T-helper 1 cell (primary cell): ENCODE measurements at regions not wholly inside any gene's neighbourhood (a gene's known extent, or its start where the extent isn't known, plus 50 kb on each side); places are given as distances from the start of the nearest gene placed in this dataset.

Source experiments
- DNase-seq, 5 donors: peaks; one replicate each; pipeline ENCODE4 v3.0.0-alpha.2; 2012 to 2020

- DNase-seq, result no peak
Observed at GRCh38 chr10:84801156-84801555, 472.8 kb downstream of the CCSER2 start.

DNA sequence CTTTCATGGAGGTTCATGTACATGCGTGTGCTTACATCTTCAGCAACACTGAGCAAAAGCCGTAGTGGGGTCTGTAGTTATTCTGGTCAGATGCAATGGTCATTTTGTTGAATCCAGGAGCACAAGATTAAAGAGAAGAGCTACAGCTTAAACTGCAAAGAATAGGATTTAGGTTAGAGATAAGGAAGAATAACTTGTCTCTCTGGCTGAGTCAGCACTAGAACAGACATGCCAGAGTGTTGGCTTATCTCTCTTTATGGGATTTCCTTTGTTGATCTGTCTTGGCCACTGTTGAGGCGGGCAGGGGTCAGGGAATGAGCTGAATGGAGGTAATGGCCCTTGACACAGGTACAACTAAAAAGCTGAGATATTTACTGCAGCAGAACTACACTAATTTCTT, 473.5 kb downstream of the CCSER2 start:
- no peak for DNase-seq

DNA sequence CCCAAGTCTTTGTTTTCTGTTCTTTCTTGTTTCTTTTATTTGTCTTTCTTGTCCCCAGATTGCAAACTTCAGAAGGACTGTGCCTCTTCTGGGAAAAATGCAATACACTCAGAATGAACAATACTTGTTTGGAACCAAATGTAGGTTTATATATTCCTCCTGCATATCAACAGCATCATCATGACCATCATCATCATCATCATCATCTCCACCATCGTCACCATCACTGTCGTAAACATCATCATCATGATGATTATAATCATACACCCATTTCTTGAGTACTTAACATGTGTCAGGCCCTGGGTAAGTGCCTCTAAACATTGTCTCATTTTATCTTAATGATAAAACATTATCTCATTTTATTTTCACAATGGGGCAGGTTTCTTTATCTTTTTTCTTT, 476.8 kb downstream of the CCSER2 start:
- DNase-seq, result no peak

DNA sequence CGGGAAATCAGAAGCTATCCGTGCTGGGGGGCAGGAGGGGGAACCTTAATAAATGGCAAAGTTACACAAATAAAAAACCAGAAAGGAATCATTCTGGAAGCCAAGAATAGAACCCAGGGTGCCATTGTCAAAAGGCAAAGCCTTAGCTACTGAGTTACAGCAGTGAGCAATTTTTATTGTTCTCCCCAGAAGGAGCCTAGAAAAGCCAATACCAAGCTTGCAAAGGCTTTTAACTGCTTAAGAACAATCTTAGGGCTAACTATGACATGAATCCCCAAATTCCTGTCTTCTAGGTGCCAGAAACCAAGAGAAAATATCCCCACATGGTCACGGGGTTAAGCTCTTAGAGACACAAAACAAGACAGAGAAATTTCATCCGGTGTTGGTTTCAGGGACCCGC, 482.7 kb downstream of the CCSER2 start:
- DNase-seq, result no peak

- no peak for DNase-seq
Observed at GRCh38 chr10:84818961-84819360, 490.6 kb downstream of the CCSER2 start.

DNA sequence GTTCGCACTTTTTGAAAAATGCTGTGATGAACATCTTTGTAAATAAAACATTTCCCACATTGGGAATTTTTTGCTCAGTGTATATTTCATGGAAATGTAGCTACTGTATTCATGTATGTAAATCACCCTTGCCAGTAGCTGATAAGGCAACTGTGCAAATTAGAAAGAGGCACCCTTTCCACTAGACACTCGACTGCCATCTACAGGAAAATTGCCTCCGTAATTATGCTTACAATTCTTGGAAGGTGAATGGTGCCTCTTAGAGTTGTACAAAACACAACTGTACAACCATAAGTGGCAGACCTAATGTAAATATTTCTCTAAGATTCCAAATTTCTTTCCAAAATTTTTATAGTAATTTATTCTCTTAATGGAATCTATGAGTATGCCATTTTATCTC, 491.7 kb downstream of the CCSER2 start:
- DNase-seq, result no peak

DNA sequence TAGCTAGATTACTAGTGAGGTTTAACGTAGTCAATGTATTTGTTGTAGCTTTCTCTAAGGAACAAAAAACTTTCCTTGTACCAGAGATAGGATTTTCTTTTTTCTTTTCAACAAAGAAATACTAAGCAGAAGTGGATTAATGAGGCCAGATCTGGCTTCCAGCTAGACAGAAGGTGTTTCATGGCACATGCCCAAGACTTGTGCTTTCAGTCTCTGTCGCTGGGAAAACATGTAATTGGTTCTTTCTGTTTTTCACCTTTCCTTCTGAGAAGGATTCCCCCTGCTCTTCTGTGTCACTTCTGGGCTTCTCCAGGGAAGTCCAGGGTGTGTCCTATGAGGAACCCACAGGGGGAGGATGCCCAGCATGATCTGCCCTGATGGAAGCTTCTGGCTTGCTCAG, 492.2 kb downstream of the CCSER2 start:
- DNase-seq, result no peak

- DNase-seq, result no peak
Observed at GRCh38 chr10:84822931-84823630, 494.7 kb downstream of the CCSER2 start.

DNA sequence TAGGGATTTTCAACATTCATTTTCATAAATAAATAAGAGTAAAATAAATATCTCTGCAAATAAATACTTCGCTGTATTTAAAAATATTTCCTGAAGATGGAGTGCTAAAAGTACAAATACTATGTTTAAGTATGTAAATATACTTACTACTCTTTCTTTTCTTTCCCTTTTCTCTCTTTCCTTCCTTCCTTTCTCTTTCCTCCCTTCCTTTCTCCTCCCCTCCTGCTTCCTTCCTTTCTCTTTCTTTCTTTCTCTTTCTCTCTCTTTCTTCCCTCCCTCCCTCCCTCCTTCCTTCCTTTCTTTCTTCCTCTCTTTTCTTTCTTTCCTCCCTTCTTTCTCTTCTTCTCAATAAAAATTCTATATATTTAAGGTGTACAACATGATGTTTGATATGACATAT, 496.1 kb downstream of the CCSER2 start:
- DNase-seq, result no peak

GRCh38 chr10:84825330-84825729, 496.9 kb downstream of the CCSER2 start:
- DNase-seq, result no peak

DNA sequence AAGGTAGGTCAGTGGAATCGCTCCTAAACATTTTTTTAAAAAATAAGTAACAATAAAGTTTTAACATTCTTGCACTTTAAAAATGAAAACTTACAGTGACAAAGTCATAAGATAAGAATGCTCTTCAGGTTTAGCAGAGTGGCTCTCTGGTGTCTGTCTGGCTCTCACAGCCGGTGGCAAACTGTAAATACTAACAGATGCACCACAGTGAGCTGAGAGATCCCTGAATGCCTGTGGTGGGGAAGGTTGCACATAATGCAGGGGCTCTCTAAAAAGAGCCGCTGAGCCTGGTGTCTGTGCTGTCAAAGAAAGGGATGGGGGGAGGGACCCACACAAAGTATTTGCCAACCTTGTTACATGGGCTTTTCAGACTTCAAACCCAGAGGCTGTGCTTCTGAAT, 498.3 kb downstream of the CCSER2 start:
- DNase-seq, result no peak

- DNase-seq, result no peak
Observed at GRCh38 chr10:84829131-84829530, 500.7 kb downstream of the CCSER2 start.

GRCh38 chr10:84837041-84837812, 508.8 kb downstream of the CCSER2 start:
- DNase-seq, result no peak

DNA sequence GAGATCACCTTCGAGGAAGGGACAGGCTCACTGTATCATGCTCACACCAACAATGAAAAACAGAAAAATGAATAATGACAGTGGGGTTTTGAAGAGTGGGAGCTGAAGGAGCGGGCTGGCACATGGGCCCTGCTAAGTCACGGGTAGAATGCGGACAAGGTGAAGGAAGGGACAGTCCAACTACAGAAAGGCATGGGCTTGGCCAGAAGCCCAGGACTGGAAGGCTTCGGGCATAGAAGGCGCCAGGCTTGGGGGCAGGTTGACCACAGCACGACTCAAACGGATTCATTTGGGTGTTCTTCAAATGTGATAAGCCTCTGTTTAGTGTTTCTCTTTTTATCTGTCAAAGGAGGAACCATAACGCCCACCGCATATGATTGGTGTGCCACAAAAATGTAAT, 509.5 kb downstream of the CCSER2 start:
- no peak for DNase-seq

- DNase-seq, result no peak
Observed at GRCh38 chr10:84838851-84839250, 510.5 kb downstream of the CCSER2 start.

DNA sequence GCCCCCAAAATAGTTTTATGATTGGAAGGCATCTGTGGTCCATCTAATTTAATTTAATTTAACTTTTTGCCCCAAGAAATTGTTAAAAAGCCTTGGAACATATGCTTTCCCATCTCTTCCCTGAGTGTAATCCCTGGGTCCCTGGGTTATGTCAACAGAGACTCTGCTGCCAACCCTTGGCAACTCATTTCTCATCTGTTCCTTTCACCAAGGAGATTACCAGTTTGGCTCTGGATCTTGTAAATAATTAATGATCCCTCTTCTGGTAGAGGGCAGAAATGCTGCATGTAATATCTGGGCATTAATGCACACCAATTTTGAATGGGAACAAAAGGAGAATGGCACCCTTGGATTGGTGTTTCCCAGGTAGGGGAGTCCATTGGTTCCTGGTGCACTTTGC, 514.2 kb downstream of the CCSER2 start:
- DNase-seq, result no peak

- no peak for DNase-seq
Observed at GRCh38 chr10:84844461-84844860, 516.1 kb downstream of the CCSER2 start.

- DNase-seq, result no peak
Observed at GRCh38 chr10:84845628-84846261, 517.4 kb downstream of the CCSER2 start.

GRCh38 chr10:84846658-84847316, 518.4 kb downstream of the CCSER2 start:
- DNase-seq, result no peak

DNA sequence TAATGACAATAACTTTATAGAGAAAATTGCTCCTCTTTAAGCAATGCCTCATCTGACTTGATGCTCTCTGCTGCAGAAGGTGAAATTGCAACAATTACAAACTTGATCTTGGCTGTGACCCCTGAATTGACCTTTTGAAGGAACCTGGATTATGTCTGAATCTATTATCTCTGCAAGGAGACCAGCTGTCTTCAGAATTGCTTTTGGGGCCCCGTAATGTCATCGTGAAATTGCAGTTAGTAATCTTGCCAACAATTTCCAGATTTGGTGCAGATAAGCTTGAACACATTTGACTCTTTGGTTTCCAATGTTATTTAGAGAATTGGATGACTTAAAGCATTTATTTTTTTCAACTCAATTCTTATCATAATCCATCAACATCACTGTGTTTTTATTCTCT, 520.6 kb downstream of the CCSER2 start:
- no peak for DNase-seq

DNA sequence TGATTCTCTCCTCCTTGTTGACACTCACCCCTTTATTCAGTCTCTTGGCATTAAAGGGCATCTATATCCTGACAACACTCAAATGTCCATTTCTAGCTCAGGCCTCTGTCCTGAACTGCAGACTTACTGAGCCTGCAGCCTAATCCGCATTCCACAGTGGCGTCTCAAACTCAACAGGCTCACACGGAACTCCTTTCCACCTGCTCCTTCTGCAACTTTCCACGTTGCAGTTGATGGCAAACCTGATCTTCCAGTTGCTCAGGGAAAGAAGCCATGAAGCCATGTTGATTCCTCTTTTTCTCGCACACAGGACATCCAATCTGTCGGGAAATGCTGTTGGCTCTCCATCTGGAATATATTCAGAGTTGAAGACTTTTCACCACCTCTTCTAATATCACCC, 522.4 kb downstream of the CCSER2 start:
- no peak for DNase-seq

DNA sequence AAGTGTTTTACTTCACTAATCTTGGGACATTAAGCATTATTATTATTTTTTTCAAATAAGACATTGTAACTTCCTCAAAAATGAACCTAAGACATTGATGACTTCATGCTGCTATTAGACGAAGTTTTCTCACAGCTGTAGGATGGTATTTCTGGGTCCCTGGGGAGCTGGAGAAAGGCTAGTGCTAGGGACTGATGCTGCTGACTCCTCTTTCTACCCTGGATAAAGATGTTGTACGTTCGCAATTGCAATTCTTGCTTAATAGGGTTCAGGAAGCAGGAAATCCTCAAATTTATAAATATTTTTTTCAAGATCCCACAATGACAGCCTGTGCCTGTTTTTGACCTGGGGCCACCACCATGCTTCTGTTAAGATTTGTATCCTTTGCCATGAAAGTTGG, 526.0 kb downstream of the CCSER2 start:
- no peak for DNase-seq

- DNase-seq, result no peak
Observed at GRCh38 chr10:84860855-84861254, 532.5 kb downstream of the CCSER2 start.

GRCh38 chr10:84862551-84862950, 534.2 kb downstream of the CCSER2 start:
- DNase-seq, result no peak
